GM19455 (cell line): ENCODE measurements at regions not wholly inside any gene's neighbourhood (a gene's known extent, or its start where the extent isn't known, plus 50 kb on each side); places are given as distances from the start of the nearest gene placed in this dataset.
"Not testable (repeated sequence)": the region's sequence is repeated elsewhere in the genome, so short reads cannot be mapped to it uniquely, and the experiment has no call there.

ENCODE experiments used
- ATAC-seq: cut with Tn5 transposase; IDR thresholded peaks from one replicate; pipeline ENCODE4 v1.9.1; 2021; ENCODE audit not compliant: unreplicated experiment

GRCh38 chr2:160550048-160550447 is 56.4 kb upstream of the RBMS1 start:
- ATAC-seq, result no peak

GRCh38 chr2:160551259-160551658 is 57.7 kb upstream of the RBMS1 start:
- no peak for ATAC-seq

DNA sequence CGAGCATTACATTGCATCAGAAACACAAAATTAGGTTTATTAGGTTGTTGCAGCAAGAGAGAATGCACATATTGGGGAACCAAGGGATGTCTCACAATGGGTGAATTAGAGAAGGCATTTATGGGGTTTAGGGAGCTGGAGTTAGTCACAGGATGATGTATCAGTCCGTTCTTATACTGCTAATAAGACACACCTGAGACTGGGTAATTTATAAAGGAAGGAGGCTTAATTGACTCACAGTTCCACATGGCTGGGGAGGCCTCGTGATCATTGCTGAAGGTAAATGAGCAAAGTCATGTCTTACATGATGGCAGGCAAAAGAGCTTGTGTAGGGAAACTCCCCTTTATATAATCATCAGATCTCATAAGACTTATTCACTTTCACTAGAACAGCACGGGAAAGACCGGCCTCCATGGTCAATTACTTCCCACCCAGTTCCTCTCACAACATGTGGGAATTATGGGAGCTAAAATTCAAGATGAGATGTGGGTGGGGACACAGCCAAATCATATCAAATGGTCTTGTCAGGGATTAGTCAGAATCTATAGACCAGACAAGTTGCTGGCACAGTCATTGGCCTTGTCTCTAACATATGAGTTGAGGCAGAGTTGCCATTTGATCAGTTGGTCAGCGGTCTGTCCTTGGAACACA is 61.9 kb upstream of the RBMS1 start:
- no peak for ATAC-seq

- no peak for ATAC-seq
These were observed 64.3 kb upstream of the RBMS1 start for GRCh38 chr2:160557903-160558302.

- no peak for ATAC-seq
These were observed 64.9 kb upstream of the RBMS1 start for GRCh38 chr2:160558531-160558930.

DNA sequence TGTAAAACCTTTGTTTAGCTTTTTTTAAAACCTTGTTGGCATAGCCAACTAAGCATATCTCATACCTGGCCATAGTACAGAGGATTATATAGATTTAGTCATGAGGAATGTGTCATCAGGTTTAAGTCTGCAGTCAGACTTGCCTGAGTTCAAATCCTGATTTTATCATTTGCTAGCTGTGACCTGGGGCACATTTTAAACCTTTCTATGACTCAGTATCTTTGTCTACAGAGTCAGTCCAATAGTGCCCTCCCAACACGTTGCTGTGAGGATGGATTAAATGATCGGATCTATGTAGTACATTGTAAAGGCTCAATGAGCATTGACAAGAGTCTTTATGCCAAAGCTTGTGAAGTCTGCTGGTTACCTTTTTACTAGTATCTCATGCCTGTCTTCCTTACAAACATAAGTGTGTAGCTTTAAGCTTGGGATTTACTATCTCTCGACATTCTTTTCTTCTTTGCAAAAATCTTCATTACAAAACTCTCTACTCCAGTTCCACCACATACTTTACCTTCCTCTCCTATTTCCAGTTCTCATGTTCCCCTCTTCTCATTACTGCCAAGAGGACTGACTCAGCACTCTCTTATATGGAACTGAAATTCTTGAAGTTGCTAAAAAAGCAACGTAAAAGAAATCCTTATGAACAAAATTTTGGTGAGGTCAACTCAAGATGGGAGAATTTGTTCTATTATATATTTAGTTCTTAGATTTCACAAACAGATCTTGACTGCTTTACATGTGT is 68.1 kb upstream of the RBMS1 start:
- no peak for ATAC-seq

GRCh38 chr2:160562730-160563129 is 69.1 kb upstream of the RBMS1 start:
- ATAC-seq, result no peak

DNA sequence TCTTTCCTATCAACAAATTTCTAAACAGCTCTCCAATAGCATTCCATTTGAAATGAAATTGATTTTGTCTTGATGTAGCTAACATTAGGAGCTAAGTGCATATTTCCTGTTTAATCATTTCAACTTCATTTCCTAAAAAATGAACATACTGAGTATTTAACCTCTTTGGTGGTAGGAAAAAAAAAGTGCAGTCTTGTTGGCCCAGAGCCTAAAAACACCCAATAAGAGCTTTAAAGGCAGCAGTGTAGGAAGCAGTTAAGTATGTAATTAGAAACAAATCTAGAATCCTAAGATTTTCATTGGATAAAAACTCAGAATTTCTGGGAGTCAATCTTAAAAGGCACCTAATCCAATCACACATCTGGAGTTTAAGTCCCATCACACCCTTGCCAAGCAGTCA is 71.0 kb upstream of the RBMS1 start:
- ATAC-seq, result no peak

GRCh38 chr2:160565099-160565845 is 71.7 kb upstream of the RBMS1 start:
- ATAC-seq, result no peak

DNA sequence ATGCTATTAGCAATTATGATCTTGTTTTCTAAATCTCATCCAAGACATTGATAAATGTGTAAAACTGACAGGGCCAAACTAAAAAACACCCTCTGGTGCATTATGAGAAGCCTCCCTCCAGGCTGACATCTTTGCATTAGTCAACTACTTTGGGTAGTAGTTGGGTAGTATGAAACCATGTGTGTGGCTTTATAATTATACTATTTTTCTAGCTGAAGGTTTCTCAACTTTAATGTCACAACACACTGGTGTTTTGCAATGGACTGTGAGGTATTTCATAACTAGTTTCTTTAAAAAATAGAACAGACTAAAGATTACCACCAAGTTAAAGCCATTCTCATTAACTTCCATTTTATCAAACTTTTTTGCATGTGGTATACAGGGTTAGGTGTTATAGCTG is 73.1 kb upstream of the RBMS1 start:
- no peak for ATAC-seq

DNA sequence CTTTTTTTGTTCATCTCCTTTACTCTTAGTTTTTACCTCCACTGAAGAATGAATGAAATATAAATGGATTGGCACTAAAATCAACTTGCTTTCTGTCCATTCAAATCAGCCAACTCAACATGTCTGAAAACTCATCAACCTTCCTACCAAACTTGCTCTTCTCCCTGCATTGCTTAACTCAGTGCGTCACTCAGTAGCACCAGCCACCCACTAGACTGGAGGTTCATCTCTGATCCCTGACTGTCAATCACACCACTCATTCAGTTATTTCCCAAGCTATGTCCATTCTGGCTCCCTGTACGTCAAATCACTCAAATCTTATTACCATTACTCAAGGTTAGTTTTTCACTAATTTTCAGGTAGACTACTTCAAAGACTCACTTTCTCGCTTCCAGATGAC is 75.2 kb upstream of the RBMS1 start:
- ATAC-seq, result no peak

GRCh38 chr2:160570376-160570775 is 76.8 kb upstream of the RBMS1 start:
- no peak for ATAC-seq

- ATAC-seq, result no peak
These were observed 81.0 kb upstream of the RBMS1 start for GRCh38 chr2:160574468-160575140.

GRCh38 chr2:160575368-160575767 is 81.8 kb upstream of the RBMS1 start:
- ATAC-seq, result no peak

- no peak for ATAC-seq
These were observed 82.5 kb upstream of the RBMS1 start for GRCh38 chr2:160576054-160576499.

DNA sequence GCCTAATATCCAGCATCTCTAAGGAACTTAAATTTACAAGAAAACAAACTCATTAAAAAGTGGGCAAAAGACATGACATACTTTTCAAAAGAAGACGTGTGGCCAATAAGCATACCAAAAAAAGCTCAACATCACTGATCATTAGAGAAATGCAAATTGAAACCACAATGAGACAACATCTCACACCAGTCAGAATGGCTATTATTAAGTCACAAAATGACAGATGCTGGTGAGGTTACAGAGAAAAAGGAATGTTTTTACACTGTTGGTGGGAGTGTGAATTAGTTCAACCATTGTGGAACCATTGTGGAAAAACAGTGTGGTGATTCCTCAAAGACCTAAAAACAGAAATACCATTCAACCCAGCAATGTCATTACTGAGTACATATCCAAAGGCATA is 83.5 kb upstream of the RBMS1 start:
- not testable (repeated sequence) for ATAC-seq

GRCh38 chr2:160581035-160581434 is 87.4 kb upstream of the RBMS1 start:
- ATAC-seq, result no peak

- ATAC-seq, result no peak
These were observed 87.8 kb upstream of the RBMS1 start for GRCh38 chr2:160581448-160581847.

- no peak for ATAC-seq
These were observed 88.5 kb upstream of the RBMS1 start for GRCh38 chr2:160582081-160582480.

DNA sequence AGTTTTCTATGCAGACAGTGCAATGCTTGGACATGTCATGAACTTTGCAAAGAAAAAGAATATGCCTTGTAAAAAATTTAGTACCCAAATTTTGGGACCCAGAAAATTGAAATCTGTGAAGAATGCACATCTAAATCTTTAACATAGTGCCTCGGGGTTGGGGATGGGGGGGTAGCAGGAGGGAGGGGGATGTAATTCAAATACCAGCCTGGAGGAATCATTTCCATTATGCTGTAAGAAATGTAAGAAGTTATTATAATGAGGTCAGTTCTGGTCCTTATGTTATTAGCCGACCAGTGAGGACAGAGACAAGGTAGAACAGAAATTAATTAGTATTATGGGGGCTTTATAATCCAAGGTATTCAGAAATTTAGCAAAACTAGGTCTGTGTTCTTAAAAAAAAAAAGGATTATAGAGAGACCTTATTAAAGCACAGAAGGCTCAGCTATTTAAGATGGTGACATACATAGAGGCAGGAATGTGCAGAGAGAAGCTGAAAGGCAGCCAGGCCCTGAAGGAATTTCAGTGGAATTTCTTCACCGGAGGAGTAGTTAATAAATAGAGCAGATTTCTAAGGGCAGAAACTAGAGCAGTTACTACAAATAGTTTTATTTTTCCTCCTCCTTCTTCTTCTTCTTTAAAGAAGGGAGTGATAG is 89.0 kb upstream of the RBMS1 start:
- no peak for ATAC-seq

GRCh38 chr2:160583146-160583535 is 89.5 kb upstream of the RBMS1 start:
- ATAC-seq, result no peak
